IPS-20b (cell line): ENCODE measurements at regions not wholly inside any gene's neighbourhood (a gene's known extent, or its start where the extent isn't known, plus 50 kb on each side); places are given as distances from the start of the nearest gene placed in this dataset.
"Not testable (repeated sequence)": the region's sequence is repeated elsewhere in the genome, so short reads cannot be mapped to it uniquely, and the experiment has no call there.

Source experiments
- H3K27ac ChIP-seq: one replicate; pipeline ENCODE4 v1.5.1; 2013; ENCODE audit warnings: low read length
- H3K27me3 ChIP-seq: 2 replicates; pipeline ENCODE4 v1.6.1; 2013; ENCODE audit warnings: mild to moderate bottlenecking, low read length, inconsistent platforms; ENCODE audit not compliant: insufficient read depth
- H3K36me3 ChIP-seq: 2 replicates; pipeline ENCODE4 v1.6.1; 2013; ENCODE audit warnings: low read depth, mild to moderate bottlenecking, inconsistent platforms, low read length, moderate library complexity; ENCODE audit not compliant: insufficient read depth
- H3K4me1 ChIP-seq: 2 replicates; pipeline ENCODE4 v1.6.1; 2013; ENCODE audit warnings: mild to moderate bottlenecking, control low read depth, inconsistent platforms, low read length, moderate library complexity; ENCODE audit not compliant: insufficient read depth
- H3K4me3 ChIP-seq: 2 replicates; pipeline ENCODE4 v1.5.1; 2013; ENCODE audit warnings: mild to moderate bottlenecking, low read length, inconsistent platforms
- H3K9ac ChIP-seq: 2 replicates; pipeline ENCODE4 v1.6.1; 2013; ENCODE audit warnings: low read depth, mild to moderate bottlenecking, inconsistent platforms, low read length, moderate library complexity
- H3K9me3 ChIP-seq: 2 replicates; pipeline ENCODE4 v1.6.1; 2013; ENCODE audit warnings: mild to moderate bottlenecking, low read depth, low read length, inconsistent platforms; ENCODE audit not compliant: insufficient read depth

DNA sequence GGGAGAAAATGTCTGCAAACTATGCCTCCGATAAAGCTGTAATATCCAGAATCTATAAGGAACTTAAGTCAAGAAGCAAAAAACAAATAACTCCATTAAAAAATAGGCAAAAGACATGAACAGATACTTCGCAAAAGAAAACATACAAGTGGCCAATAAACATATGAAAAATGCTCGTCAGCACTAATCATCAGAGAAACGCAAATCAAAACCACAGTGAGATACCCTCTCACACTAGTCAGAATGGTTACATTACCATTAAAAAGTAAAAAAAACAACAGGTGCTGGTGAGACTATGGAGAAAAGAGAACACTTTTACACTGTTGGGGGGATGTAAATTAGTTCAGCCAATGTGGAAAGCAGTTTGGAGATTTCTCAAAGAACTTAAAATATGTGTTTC lies 498.5 kb upstream of the GRM7 start:
- Histone ChIP-seq H3K4me1 (peaks cover 5% of the 10 kb centered on the region; the same call in 1 of the 2 replicates), H3K9me3 (no peaks in the 10 kb centered on the region; the same call in 1 of the 2 replicates), H3K27ac (no peak overlapping the region)

GRCh38 chr3:6367171-6367570 lies 493.7 kb upstream of the GRM7 start:
- no peaks in the 10 kb centered on the region for H3K27me3 ChIP-seq
- peaks cover 4% of the 10 kb centered on the region; the same call in 1 of the 2 replicates for H3K4me1 ChIP-seq
- no peak overlapping the region for H3K4me3 ChIP-seq
- H3K36me3 ChIP-seq = no peaks in the 10 kb centered on the region
- H3K9me3 ChIP-seq = no peaks in the 10 kb centered on the region; the same call in 1 of the 2 replicates
- no peak overlapping the region for H3K27ac ChIP-seq
- no peak overlapping the region for H3K9ac ChIP-seq

More for the DNA sequence above, 498.5 kb upstream of the GRM7 start:
- Histone ChIP-seq H3K9ac (no peak overlapping the region), H3K4me3 (no peak overlapping the region), H3K27me3 (no peaks in the 10 kb centered on the region), H3K36me3 (no peaks in the 10 kb centered on the region)

- Histone ChIP-seq H3K4me1 (peaks cover 1% of the 10 kb centered on the region; the same call in 1 of the 2 replicates), H3K27ac (no peak overlapping the region), H3K27me3 (no peaks in the 10 kb centered on the region), H3K36me3 (no peaks in the 10 kb centered on the region), H3K9ac (no peak overlapping the region), H3K4me3 (no peak overlapping the region), H3K9me3 (no peaks in the 10 kb centered on the region)
Observed at GRCh38 chr3:6392123-6392522, 468.8 kb upstream of the GRM7 start.

DNA sequence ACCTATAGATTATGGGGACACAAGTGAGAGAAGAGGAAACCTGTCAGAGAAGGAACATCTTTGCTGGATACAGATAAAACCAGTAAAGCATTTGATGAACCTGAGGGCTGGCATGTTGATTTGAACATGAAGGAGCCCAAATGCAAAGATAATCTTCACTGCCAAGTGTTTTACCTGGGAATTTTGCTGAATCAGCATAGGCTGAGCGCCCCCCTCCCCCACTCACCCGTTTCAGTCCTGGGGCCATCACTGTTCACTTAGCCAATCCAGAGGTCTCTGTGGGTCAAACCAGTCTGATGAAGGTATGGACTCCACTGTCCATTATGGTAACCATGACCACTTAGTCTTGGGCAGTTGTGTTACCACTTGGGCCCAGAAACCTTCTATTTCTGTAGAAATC lies 466.0 kb upstream of the GRM7 start:
- no peak overlapping the region for H3K27ac ChIP-seq
- no peak overlapping the region for H3K9ac ChIP-seq
- no peak overlapping the region for H3K4me3 ChIP-seq
- no peaks in the 10 kb centered on the region for H3K27me3 ChIP-seq
- H3K4me1 ChIP-seq = peaks cover 3% of the 10 kb centered on the region; the same call in 1 of the 2 replicates
- no peaks in the 10 kb centered on the region for H3K36me3 ChIP-seq
- H3K9me3 ChIP-seq = no peaks in the 10 kb centered on the region

GRCh38 chr3:6396631-6397030 lies 464.3 kb upstream of the GRM7 start:
- Histone ChIP-seq H3K9ac (no peak overlapping the region), H3K4me3 (no peak overlapping the region), H3K9me3 (no peaks in the 10 kb centered on the region), H3K4me1 (peaks cover 3% of the 10 kb centered on the region; the same call in 1 of the 2 replicates), H3K36me3 (no peaks in the 10 kb centered on the region), H3K27ac (no peak overlapping the region), H3K27me3 (no peaks in the 10 kb centered on the region)

GRCh38 chr3:6402666-6403065 lies 458.2 kb upstream of the GRM7 start:
- H3K9ac ChIP-seq, H3K4me3 ChIP-seq, H3K9me3 ChIP-seq: not testable (repeated sequence)

GRCh38 chr3:6406923-6407322 lies 454.0 kb upstream of the GRM7 start:
- not testable (repeated sequence) for H3K4me3 ChIP-seq, H3K36me3 ChIP-seq, H3K9me3 ChIP-seq, H3K27ac ChIP-seq, H3K9ac ChIP-seq, H3K4me1 ChIP-seq, H3K27me3 ChIP-seq

More at GRCh38 chr3:6402666-6403065, 458.2 kb upstream of the GRM7 start:
- not testable (repeated sequence) for H3K4me1 ChIP-seq, H3K36me3 ChIP-seq, H3K27ac ChIP-seq, H3K27me3 ChIP-seq

DNA sequence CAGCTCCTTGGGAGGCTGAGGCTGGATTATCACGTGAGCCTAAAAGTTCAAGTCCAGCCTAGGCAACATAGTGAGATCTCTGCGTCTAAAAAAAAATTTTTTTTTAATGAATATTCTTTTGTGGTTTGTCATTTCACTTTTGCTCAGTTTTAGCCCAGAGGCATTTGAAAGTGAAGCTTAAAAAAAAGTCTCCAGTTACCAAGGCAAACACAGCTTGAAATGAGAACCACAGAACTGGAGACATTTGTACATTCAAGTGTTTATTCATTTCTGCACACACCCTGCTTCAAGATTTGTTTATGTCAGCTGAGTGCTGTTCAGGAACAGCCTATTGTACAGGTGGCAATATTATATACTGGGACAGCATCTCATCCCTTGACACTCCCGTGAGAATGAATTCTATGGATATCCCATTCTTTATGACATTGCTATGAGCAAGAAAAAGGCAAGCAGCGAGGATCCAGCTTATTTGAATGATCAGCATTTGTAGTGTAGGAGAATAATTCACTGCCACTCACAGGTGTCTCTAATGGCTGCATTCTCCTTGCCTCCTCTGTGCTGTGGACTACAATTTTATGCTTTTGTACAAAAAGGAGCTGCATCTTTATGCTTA lies 444.8 kb upstream of the GRM7 start:
- Histone ChIP-seq H3K27ac (no peak overlapping the region), H3K9ac (no peak overlapping the region), H3K4me3 (no peak overlapping the region), H3K9me3 (no peaks in the 10 kb centered on the region), H3K4me1 (no peaks in the 10 kb centered on the region), H3K36me3 (no peaks in the 10 kb centered on the region), H3K27me3 (no peaks in the 10 kb centered on the region)

- H3K36me3 ChIP-seq = no peaks in the 10 kb centered on the region
- no peak overlapping the region for H3K4me3 ChIP-seq
- no peaks in the 10 kb centered on the region for H3K9me3 ChIP-seq
- peaks cover 2% of the 10 kb centered on the region; the same call in 1 of the 2 replicates for H3K4me1 ChIP-seq
- H3K9ac ChIP-seq = no peak overlapping the region
- H3K27me3 ChIP-seq = no peaks in the 10 kb centered on the region
- H3K27ac ChIP-seq = no peak overlapping the region
Observed at GRCh38 chr3:6417174-6417573, 443.7 kb upstream of the GRM7 start.

DNA sequence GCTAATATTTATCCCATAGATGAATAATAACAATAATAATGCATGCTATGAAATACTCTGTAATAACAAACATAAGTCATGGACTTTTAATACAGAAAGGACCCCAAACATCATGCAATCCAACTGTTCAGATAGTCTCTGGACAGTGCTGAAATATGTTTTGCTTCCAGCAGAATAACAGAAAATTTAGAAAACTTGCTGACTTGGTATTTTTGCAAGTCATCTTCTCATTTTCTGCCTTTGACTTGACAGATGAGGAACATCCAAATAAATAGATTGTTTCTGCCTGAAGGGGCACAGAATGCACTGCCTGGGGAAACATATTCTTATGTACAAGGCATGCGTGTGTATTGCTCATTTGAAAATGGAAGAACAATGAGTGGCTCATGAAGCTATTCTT lies 442.4 kb upstream of the GRM7 start:
- no peak overlapping the region for H3K9ac ChIP-seq
- no peak overlapping the region for H3K27ac ChIP-seq
- no peak overlapping the region for H3K4me3 ChIP-seq
- no peaks in the 10 kb centered on the region for H3K36me3 ChIP-seq
- H3K27me3 ChIP-seq = no peaks in the 10 kb centered on the region
- peaks cover 2% of the 10 kb centered on the region; the same call in 1 of the 2 replicates for H3K4me1 ChIP-seq
- peaks cover 1% of the 10 kb centered on the region for H3K9me3 ChIP-seq

DNA sequence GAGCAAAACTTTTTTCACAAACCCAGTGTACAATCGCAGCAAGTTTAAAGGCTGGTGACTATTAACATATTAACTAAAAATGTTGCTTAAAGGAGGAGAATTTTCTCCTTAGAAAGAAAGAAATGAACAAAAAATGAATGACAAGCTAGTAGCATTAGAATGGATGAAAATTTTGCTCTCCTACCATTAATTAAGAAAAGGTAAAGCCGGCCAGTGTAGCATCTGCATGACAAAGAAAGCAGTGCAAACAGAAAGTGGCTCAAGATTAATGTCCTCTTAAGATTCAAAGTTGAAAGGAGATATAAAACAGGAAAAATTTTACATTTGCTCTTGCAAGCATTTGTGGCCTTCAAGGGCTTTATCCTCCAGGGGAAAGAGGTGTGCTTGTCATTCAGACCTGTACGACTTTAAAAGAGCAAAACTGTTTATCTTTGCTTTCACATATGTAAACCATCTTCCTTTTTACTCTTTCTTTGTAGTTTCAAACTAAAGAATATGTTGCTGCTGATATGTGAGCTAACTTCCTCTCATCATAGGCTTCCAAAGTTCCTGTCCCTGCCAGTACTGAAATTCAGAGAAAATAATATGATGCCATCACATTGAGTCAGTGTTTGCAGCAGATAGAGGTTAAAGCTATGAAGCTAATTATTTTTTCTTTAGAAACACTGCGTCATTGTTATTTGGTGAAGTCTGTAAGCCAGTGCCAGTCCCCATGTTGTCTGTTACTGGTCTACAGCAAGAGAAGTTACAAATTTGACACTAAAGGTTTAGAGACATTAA lies 439.1 kb upstream of the GRM7 start:
- Histone ChIP-seq H3K36me3 (no peaks in the 10 kb centered on the region), H3K9ac (no peak overlapping the region), H3K27me3 (no peaks in the 10 kb centered on the region), H3K4me1 (peaks cover 2% of the 10 kb centered on the region; the same call in 1 of the 2 replicates), H3K27ac (no peak overlapping the region), H3K9me3 (peaks cover 35% of the 10 kb centered on the region), H3K4me3 (no peak overlapping the region)

DNA sequence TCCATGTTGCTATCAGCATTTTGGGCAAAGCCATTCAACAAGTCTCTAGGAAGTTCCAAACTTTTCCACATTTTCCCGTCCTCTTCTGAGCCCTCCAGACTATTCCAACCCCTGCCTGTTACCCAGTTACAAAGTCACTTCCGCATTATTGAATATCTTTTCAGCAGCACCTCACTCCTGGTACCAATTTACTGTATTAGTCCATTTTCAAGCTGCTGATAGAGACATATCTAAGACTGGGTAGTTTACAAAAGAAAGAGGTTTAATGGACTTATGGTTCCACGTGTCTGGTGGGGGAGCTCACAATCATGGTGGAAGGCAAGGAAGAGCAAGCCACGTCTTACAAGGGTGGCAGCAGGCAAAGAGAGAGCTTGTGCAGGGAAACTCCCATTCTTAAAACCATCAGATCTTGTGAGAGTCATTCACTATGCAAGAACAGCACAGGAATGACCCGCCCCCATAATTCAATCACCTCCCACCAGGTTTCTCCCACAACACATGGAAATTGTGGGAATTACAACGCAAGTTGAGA lies 435.6 kb upstream of the GRM7 start:
- no peak overlapping the region for H3K27ac ChIP-seq
- no peaks in the 10 kb centered on the region for H3K36me3 ChIP-seq

More for the DNA sequence above, 435.6 kb upstream of the GRM7 start:
- Histone ChIP-seq H3K27me3 (no peaks in the 10 kb centered on the region), H3K4me1 (peaks cover 2% of the 10 kb centered on the region; the same call in 1 of the 2 replicates), H3K4me3 (no peak overlapping the region), H3K9ac (no peak overlapping the region), H3K9me3 (peaks cover 38% of the 10 kb centered on the region)
